GM12878 (cell line): ENCODE measurements at regions not wholly inside any gene's neighbourhood (a gene's known extent, or its start where the extent isn't known, plus 50 kb on each side); places are given as distances from the start of the nearest gene placed in this dataset.

Experiments
- ATAC-seq: fragments of 200-7000 bp; cut with Tn5 transposase; 3 replicates; pipeline ENCODE4 v1.9.1; 2020; ENCODE audit warnings: mild to moderate bottlenecking, moderate library complexity
- BruUV-seq: library from RNA; stranded (reverse); fragments of 400-500 nt; replicated peaks from 2 replicates; lab custom pipeline; 2021; lab: Mats Ljungman, UMichigan
- CTCF ChIA-PET: fragments of 300-600 bp; sonication (Branson Sonifier 250); formaldehyde crosslinking; extraction: SDS; loops from one replicate; lab custom pipeline; 2021; ENCODE audit warnings: inconsistent platforms; lab: Yijun Ruan, JAX
- POLR2A ChIA-PET: fragments of 350-600 bp; formaldehyde crosslinking; extraction: SDS; loops from one replicate; lab custom pipeline; 2021; ENCODE audit warnings: inconsistent platforms; lab: Charles Lee
- RAD21 ChIA-PET: fragments of 300-600 bp; sonication (Branson Sonifier 250); formaldehyde crosslinking; loops from one replicate; lab custom pipeline; 2023; ENCODE audit warnings: antibody characterized with exemption; ENCODE audit not compliant: unreplicated experiment; lab: Charles Lee
- SMC1A ChIA-PET: fragments of 300-600 bp; sonication (Branson Sonifier 250); formaldehyde crosslinking; loops from one replicate; lab custom pipeline; 2023; ENCODE audit not compliant: unreplicated experiment, uncharacterized antibody; lab: Charles Lee
- DNase-seq: peaks from one replicate; pipeline ENCODE4 v3.0.0-alpha.2; 2011; ENCODE audit warnings: low read depth, low spot score
- FAIRE-seq: peaks from 3 replicates; lab custom pipeline; 2011; peaks lifted over from hg19 to GRCh38; lab: Jason Lieb, UNC
- H2AFZ ChIP-seq: 2 replicates; pipeline ENCODE4 v1.6.0; 2011; ENCODE audit warnings: low read depth, low read length, control low read depth; ENCODE audit not compliant: control insufficient read depth
- H3K27ac ChIP-seq: 2 replicates; pipeline ENCODE4 v1.5.1; 2011; ENCODE audit warnings: control low read depth; ENCODE audit not compliant: control insufficient read depth, insufficient read depth
- H3K27me3 ChIP-seq, 2 experiments: replicated peaks in 1 of 2; 2 replicates each; pipeline versions ENCODE4 v1.6.0 to v1.6.1; 2011; ENCODE audit warnings: low read length in 1 of 2; ENCODE audit not compliant: control insufficient read depth in 2 of 2, insufficient read depth in 2 of 2
- H3K36me3 ChIP-seq, 2 experiments: 2 replicates each; pipeline ENCODE4 v1.5.1; 2011; ENCODE audit warnings: low read length in 1 of 2; ENCODE audit not compliant: control insufficient read depth in 2 of 2, insufficient read depth in 2 of 2
- H3K4me1 ChIP-seq: 2 replicates; pipeline ENCODE4 v1.6.1; 2011; ENCODE audit warnings: mild to moderate bottlenecking, low read length, moderate library complexity, mixed read lengths; ENCODE audit not compliant: control insufficient read depth, insufficient read depth
- H3K4me2 ChIP-seq: 2 replicates; pipeline ENCODE4 v1.6.0; 2011; ENCODE audit warnings: control low read depth; ENCODE audit not compliant: control insufficient read depth, insufficient read depth
- H3K4me3 ChIP-seq: fragments of 200-600 bp; sonication (generic); 2 replicates; pipeline ENCODE4 v1.5.1; 2016
- H3K79me2 ChIP-seq: 2 replicates; pipeline ENCODE4 v1.6.0; 2011; ENCODE audit warnings: low read length; ENCODE audit not compliant: control insufficient read depth, insufficient read depth
- H3K9ac ChIP-seq: 2 replicates; pipeline ENCODE4 v1.8.0; 2011; ENCODE audit warnings: low read length, control low read depth, mixed read lengths; ENCODE audit not compliant: control insufficient read depth, insufficient read depth
- H3K9me3 ChIP-seq: replicated peaks from 3 replicates; pipeline ENCODE4 v1.5.1; 2011; ENCODE audit warnings: mild to moderate bottlenecking, low read length; ENCODE audit not compliant: control insufficient read depth, insufficient read depth
- H4K20me1 ChIP-seq: 2 replicates; pipeline ENCODE4 v1.6.0; 2011; ENCODE audit not compliant: control insufficient read depth, insufficient read depth
- CBX3 ChIP-seq: fragments of 200-600 bp; sonication (generic); IDR thresholded peaks from 2 replicates; pipeline ENCODE4 v1.6.1; 2016; ENCODE audit warnings: low read depth, borderline replicate concordance
- CHD1 ChIP-seq: IDR thresholded peaks from 2 replicates; pipeline ENCODE4 v1.6.1; 2012; ENCODE audit warnings: low read depth, low read length, improper control_type of control experiment
- CHD4 ChIP-seq: fragments of 200-600 bp; sonication (generic); IDR thresholded peaks from 2 replicates; pipeline ENCODE4 v1.6.1; 2016; ENCODE audit warnings: mild to moderate bottlenecking
- ELK1 ChIP-seq: IDR thresholded peaks from 2 replicates; pipeline ENCODE4 v1.6.1; 2012; ENCODE audit warnings: low read depth, low read length, improper control_type of control experiment
- FOS ChIP-seq: IDR thresholded peaks from 3 replicates; pipeline ENCODE4 v1.6.1; 2011; ENCODE audit warnings: borderline replicate concordance; ENCODE audit not compliant: insufficient read length; ENCODE audit errors: extremely low read depth
- HCFC1 ChIP-seq: fragments of 150-350 bp; IDR thresholded peaks from 2 replicates; pipeline ENCODE4 v1.6.1; 2014; ENCODE audit warnings: low read length
- KDM1A ChIP-seq: fragments of 200-600 bp; sonication (generic); IDR thresholded peaks from 2 replicates; pipeline ENCODE4 v1.6.1; 2016; ENCODE audit warnings: borderline replicate concordance
- MEF2A ChIP-seq: IDR thresholded peaks from 2 replicates; pipeline ENCODE4 v1.6.1; 2011; ENCODE audit warnings: low read depth, mild to moderate bottlenecking, low read length, moderate library complexity; ENCODE audit not compliant: insufficient read depth
- NR2C1 ChIP-seq: fragments of 450-650 bp; IDR thresholded peaks from 2 replicates; pipeline ENCODE4 v1.6.1; 2017; ENCODE audit warnings: antibody characterized with exemption, mild to moderate bottlenecking, moderate library complexity
- POLR2AphosphoS5 ChIP-seq: IDR thresholded peaks from 2 replicates; pipeline ENCODE4 v1.6.1; 2011; ENCODE audit warnings: mild to moderate bottlenecking, low read length, inconsistent platforms
- RAD51 ChIP-seq: fragments of 450-650 bp; IDR thresholded peaks from 2 replicates; pipeline ENCODE4 v1.6.1; 2016; ENCODE audit warnings: moderate library complexity, mild to moderate bottlenecking, inconsistent platforms
- SMAD5 ChIP-seq: IDR thresholded peaks from 2 replicates; pipeline ENCODE4 v1.6.1; 2016; ENCODE audit warnings: antibody characterized with exemption, low read depth
- ZBTB40 ChIP-seq: fragments of 450-650 bp; IDR thresholded peaks from 2 replicates; pipeline ENCODE4 v1.6.1; 2016; ENCODE audit warnings: mild to moderate bottlenecking, moderate library complexity, borderline replicate concordance
- WGBS: methylation state at CpG from one replicate; pipeline ENCODE4 v1.1.6; 2016; ENCODE audit warnings: low lambda C conversion rate; ENCODE audit not compliant: insufficient replicate concordance, insufficient coverage; ENCODE audit errors: missing lambda C conversion rate; 5-methylcytosine and 5-hydroxymethylcytosine counted together
- in situ Hi-C: fragments of 300-500 bp; cut with MboI; formaldehyde crosslinking; loops from 9 replicates; pipeline ENCODE4 v1.14.3; 2018; ENCODE audit warnings: mixed read lengths
- intact Hi-C: fragments of 100-400 bp; cut with micrococcal nuclease; formaldehyde crosslinking; loops from one replicate; pipeline ENCODE4 v1.14.2; 2022; ENCODE audit not compliant: unreplicated experiment

GRCh38 chr5:61746831-61747575 is 414.9 kb downstream of the ZSWIM6 start:
- Histone ChIP-seq H2AFZ (no peak overlapping the region), H3K4me1 (no peaks in the 10 kb centered on the region), H3K79me2 (no peaks in the 10 kb centered on the region), H3K9me3 (no peaks in the 10 kb centered on the region), H3K27me3 (no peaks in the 10 kb centered on the region), H3K9ac (no peak overlapping the region), H3K36me3 (no peaks in the 10 kb centered on the region), H3K4me2 (no peak overlapping the region), H4K20me1 (no peaks in the 10 kb centered on the region), H3K4me3 (no peak overlapping the region), H3K27ac (no peak overlapping the region)
- DNase-seq (no peak), ATAC-seq (no peak), FAIRE-seq (no peak)
- ChIA-PET SMC1A (no interaction called here), POLR2A (no interaction called here), CTCF (no interaction called here), RAD21 (no interaction called here)
- no peak for TF ChIP-seq CHD1
- TF ChIP-seq NR2C1, result no peak
- TF ChIP-seq KDM1A, result no peak
- no peak for TF ChIP-seq CBX3
- WGBS, result 39% methylated on average over 7 of the region's 7 CpGs
- in situ Hi-C loops (no loop called here), intact Hi-C loops (no loop called here)
- BruUV-seq, result no TSS peak

- DNase-seq (no peak), ATAC-seq (no peak), FAIRE-seq (no peak)
- Histone ChIP-seq H3K27ac (no peak overlapping the region), H3K4me1 (no peaks in the 10 kb centered on the region), H2AFZ (no peak overlapping the region), H3K9ac (no peak overlapping the region), H3K9me3 (no peaks in the 10 kb centered on the region), H3K4me3 (no peak overlapping the region), H3K27me3 (no peaks in the 10 kb centered on the region), H4K20me1 (no peaks in the 10 kb centered on the region), H3K36me3 (no peaks in the 10 kb centered on the region), H3K79me2 (no peaks in the 10 kb centered on the region), H3K4me2 (no peak overlapping the region)
- intact Hi-C loops (no loop called here), in situ Hi-C loops (no loop called here)
- 61% methylated on average over 7 of the region's 7 CpGs for WGBS
- RAD21 ChIA-PET, result no interaction called here
- POLR2A ChIA-PET, result no interaction called here
- BruUV-seq, result no TSS peak
- CTCF ChIA-PET, result no interaction called here
- SMC1A ChIA-PET, result no interaction called here
- TF ChIP-seq ZBTB40 (no peak), POLR2AphosphoS5 (no peak), CHD4 (no peak), HCFC1 (no peak), MEF2A (no peak), RAD51 (no peak), ELK1 (no peak), FOS (no peak), SMAD5 (no peak)
Measured at GRCh38 chr5:61748121-61748520, 416.1 kb downstream of the ZSWIM6 start.
